Smooth muscle cell (in vitro differentiated cells): ENCODE measurements at regions not wholly inside any gene's neighbourhood (a gene's known extent, or its start where the extent isn't known, plus 50 kb on each side); places are given as distances from the start of the nearest gene placed in this dataset.

Experiments
- DNase-seq: peaks from one replicate; lab custom pipeline; 2025; ENCODE audit not compliant: unreplicated experiment; lab: John Stamatoyannopoulos, UW
- H2AFZ ChIP-seq: fragments of 200-600 bp; sonication (generic); 2 replicates; pipeline ENCODE4 v1.6.0; 2016; ENCODE audit warnings: antibody characterized with exemption, low read depth, mild to moderate bottlenecking
- H3F3A ChIP-seq: fragments of 200-600 bp; sonication (generic); 2 replicates; pipeline ENCODE4 v1.6.0; 2017; ENCODE audit warnings: antibody characterized with exemption, low read depth
- H3K27ac ChIP-seq: fragments of 200-600 bp; sonication (generic); 2 replicates; pipeline ENCODE4 v1.5.1; 2016; ENCODE audit warnings: low read depth, mild to moderate bottlenecking
- H3K27me3 ChIP-seq: fragments of 200-600 bp; sonication (generic); 2 replicates; pipeline ENCODE4 v1.6.1; 2016; ENCODE audit warnings: low read depth, mild to moderate bottlenecking
- H3K36me3 ChIP-seq: fragments of 200-600 bp; sonication (generic); 2 replicates; pipeline ENCODE4 v1.5.1; 2016; ENCODE audit warnings: low read depth
- H3K4me1 ChIP-seq: fragments of 200-600 bp; sonication (generic); 2 replicates; pipeline ENCODE4 v1.5.1; 2016; ENCODE audit warnings: low read depth
- H3K4me2 ChIP-seq: fragments of 200-600 bp; sonication (generic); 2 replicates; pipeline ENCODE4 v1.6.0; 2016; ENCODE audit warnings: mild to moderate bottlenecking
- H3K4me3 ChIP-seq: fragments of 200-600 bp; sonication (generic); 2 replicates; pipeline ENCODE4 v1.5.1; 2016; ENCODE audit warnings: mild to moderate bottlenecking
- H3K79me2 ChIP-seq: fragments of 200-600 bp; sonication (generic); 2 replicates; pipeline ENCODE4 v1.6.0; 2016; ENCODE audit warnings: low read depth, mild to moderate bottlenecking
- H3K9ac ChIP-seq: fragments of 200-600 bp; sonication (generic); 2 replicates; pipeline ENCODE4 v1.6.0; 2016; ENCODE audit warnings: low read depth
- H3K9me3 ChIP-seq: fragments of 200-600 bp; sonication (generic); replicated peaks from 2 replicates; pipeline ENCODE4 v1.5.1; 2016; ENCODE audit warnings: low read depth
- H4K20me1 ChIP-seq: fragments of 200-600 bp; sonication (generic); 2 replicates; pipeline ENCODE4 v1.6.0; 2016; ENCODE audit warnings: low read depth
- WGBS: methylation state at CpG from one replicate; pipeline ENCODE4 v1.1.7; 2016; ENCODE audit warnings: low lambda C conversion rate; 5-methylcytosine and 5-hydroxymethylcytosine counted together
- TF ChIP-seq, protein P1 (sequence below): fragments of 200-600 bp; sonication (generic); IDR thresholded peaks from 2 replicates; pipeline ENCODE4 v1.5.1; 2017; ENCODE audit warnings: borderline replicate concordance, mild to moderate bottlenecking, antibody characterized with exemption; ENCODE audit not compliant: insufficient read depth, poor library complexity, severe bottlenecking

- Histone ChIP-seq H2AFZ (no peak overlapping the region), H3K36me3 (no peaks in the 10 kb centered on the region), H3K27ac (no peak overlapping the region), H3F3A (no peaks in the 10 kb centered on the region), H4K20me1 (no peaks in the 10 kb centered on the region), H3K4me1 (no peaks in the 10 kb centered on the region), H3K9ac (no peak overlapping the region), H3K27me3 (no peaks in the 10 kb centered on the region), H3K4me3 (no peak overlapping the region), H3K4me2 (no peak overlapping the region), H3K79me2 (no peaks in the 10 kb centered on the region), H3K9me3 (no peaks in the 10 kb centered on the region)
- WGBS: 62% methylated on average over 2 of the region's 2 CpGs
- TF ChIP-seq, protein P1, sequence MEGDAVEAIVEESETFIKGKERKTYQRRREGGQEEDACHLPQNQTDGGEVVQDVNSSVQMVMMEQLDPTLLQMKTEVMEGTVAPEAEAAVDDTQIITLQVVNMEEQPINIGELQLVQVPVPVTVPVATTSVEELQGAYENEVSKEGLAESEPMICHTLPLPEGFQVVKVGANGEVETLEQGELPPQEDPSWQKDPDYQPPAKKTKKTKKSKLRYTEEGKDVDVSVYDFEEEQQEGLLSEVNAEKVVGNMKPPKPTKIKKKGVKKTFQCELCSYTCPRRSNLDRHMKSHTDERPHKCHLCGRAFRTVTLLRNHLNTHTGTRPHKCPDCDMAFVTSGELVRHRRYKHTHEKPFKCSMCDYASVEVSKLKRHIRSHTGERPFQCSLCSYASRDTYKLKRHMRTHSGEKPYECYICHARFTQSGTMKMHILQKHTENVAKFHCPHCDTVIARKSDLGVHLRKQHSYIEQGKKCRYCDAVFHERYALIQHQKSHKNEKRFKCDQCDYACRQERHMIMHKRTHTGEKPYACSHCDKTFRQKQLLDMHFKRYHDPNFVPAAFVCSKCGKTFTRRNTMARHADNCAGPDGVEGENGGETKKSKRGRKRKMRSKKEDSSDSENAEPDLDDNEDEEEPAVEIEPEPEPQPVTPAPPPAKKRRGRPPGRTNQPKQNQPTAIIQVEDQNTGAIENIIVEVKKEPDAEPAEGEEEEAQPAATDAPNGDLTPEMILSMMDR: no peak
- DNase-seq: no peak
Observed at GRCh38 chrX:54659547-54659946, 129.5 kb downstream of the GNL3L start.

- Histone ChIP-seq H3K27me3 (no peaks in the 10 kb centered on the region), H3K4me1 (no peaks in the 10 kb centered on the region), H4K20me1 (no peaks in the 10 kb centered on the region), H3K9ac (no peak overlapping the region), H3K27ac (no peak overlapping the region), H3K79me2 (no peaks in the 10 kb centered on the region), H3K4me3 (no peak overlapping the region), H3K36me3 (no peaks in the 10 kb centered on the region), H3K9me3 (no peaks in the 10 kb centered on the region), H3F3A (no peaks in the 10 kb centered on the region), H3K4me2 (no peak overlapping the region), H2AFZ (no peak overlapping the region)
- 56% methylated on average over 1 of the region's 1 CpG for whole genome bisulfite sequencing
- DNase-seq: no peak
- TF ChIP-seq, protein P1: no peak
Observed at GRCh38 chrX:54675762-54676161, 122.3 kb downstream of the ITIH6 start.

GRCh38 chrX:54695231-54695630 lies 102.8 kb downstream of the ITIH6 start:
- Histone ChIP-seq H3K79me2 (no peaks in the 10 kb centered on the region), H3K9ac (no peak overlapping the region), H3K27ac (peak overlapping the region; percentile 46), H3K27me3 (no peaks in the 10 kb centered on the region), H3K36me3 (no peaks in the 10 kb centered on the region), H3K9me3 (peaks cover 4% of the 10 kb centered on the region), H4K20me1 (no peaks in the 10 kb centered on the region), H3K4me3 (no peak overlapping the region), H2AFZ (no peak overlapping the region), H3K4me2 (peak overlapping the region; percentile 61), H3K4me1 (no peaks in the 10 kb centered on the region), H3F3A (no peaks in the 10 kb centered on the region)
- DNase-seq: no peak
- 64% methylated on average over 2 of the region's 2 CpGs for whole genome bisulfite sequencing
- TF ChIP-seq, protein P1: no peak

DNA sequence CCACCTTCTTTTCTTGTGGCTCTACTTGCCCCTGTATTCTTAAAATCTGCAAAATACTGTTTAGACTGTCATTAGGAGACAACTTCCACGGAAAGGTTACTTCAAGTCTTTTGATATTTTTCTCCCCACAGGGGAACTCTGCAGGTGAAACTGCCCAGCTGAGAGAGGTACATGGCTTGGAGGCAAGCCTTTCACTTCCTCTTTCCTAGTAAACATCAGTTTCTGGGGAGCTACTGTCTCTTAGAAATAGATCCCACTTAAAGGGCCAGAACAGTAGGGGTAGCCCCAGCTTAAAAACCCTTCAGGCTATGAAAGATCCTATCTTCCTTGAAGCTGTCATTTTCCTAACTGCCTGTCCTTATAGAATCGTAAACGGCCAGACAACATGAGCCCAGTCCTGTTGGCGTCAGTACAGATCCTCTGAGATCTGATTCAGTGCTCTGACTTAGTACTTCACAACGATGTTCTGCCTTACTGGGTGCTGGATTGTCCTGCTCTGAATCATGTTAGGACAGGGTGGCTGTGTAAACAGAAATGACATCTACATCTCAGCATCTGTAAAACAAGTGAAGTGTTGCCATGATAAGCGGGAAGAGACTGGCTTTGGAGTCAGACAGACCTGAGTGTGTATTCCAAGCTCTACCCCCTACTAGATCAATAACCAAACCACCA lies 102.1 kb downstream of the ITIH6 start:
- Histone ChIP-seq H2AFZ (peak overlapping the region; percentile 72), H3K9ac (peak overlapping the region; percentile 29), H3K4me1 (no peaks in the 10 kb centered on the region), H4K20me1 (no peaks in the 10 kb centered on the region), H3K79me2 (no peaks in the 10 kb centered on the region), H3F3A (no peaks in the 10 kb centered on the region), H3K36me3 (no peaks in the 10 kb centered on the region), H3K4me3 (no peak overlapping the region), H3K27me3 (no peaks in the 10 kb centered on the region), H3K27ac (peak overlapping the region; percentile 46), H3K9me3 (no peaks in the 10 kb centered on the region), H3K4me2 (peak overlapping the region; percentile 61)
- WGBS: 42% methylated on average over 6 of the region's 6 CpGs
- DNase-seq: no peak
- TF ChIP-seq, protein P1: no peak
